GM23338 (cell line): ENCODE measurements at regions not wholly inside any gene's neighbourhood (a gene's known extent, or its start where the extent isn't known, plus 50 kb on each side); places are given as distances from the start of the nearest gene placed in this dataset.

Experiments
- ATAC-seq: fragments of 200-7000 bp; cut with Tn5 transposase; 3 replicates; pipeline ENCODE4 v1.9.1; 2020
- DNase-seq: peaks from one replicate; pipeline ENCODE4 v3.0.0-alpha.2; 2015; ENCODE audit warnings: low spot score
- H2AFZ ChIP-seq: fragments of 200-600 bp; sonication (generic); 2 replicates; pipeline ENCODE4 v1.8.0; 2016; ENCODE audit warnings: antibody characterized with exemption, mild to moderate bottlenecking, moderate library complexity
- H3F3A ChIP-seq: fragments of 200-600 bp; sonication (generic); replicated peaks from 2 replicates; pipeline ENCODE4 v1.8.0; 2017; ENCODE audit warnings: antibody characterized with exemption, mixed run types, low read depth
- H3K27ac ChIP-seq: fragments of 200-600 bp; sonication (generic); 2 replicates; pipeline ENCODE4 v1.6.1; 2016; ENCODE audit warnings: low read depth
- H3K27me3 ChIP-seq: fragments of 200-600 bp; sonication (generic); 2 replicates; pipeline ENCODE4 v1.8.0; 2016; ENCODE audit warnings: mild to moderate bottlenecking, mixed run types, moderate library complexity; ENCODE audit not compliant: insufficient read depth
- H3K36me3 ChIP-seq: fragments of 200-600 bp; sonication (generic); 2 replicates; pipeline ENCODE4 v1.8.0; 2016; ENCODE audit warnings: mild to moderate bottlenecking; ENCODE audit not compliant: insufficient read depth
- H3K4me1 ChIP-seq: fragments of 200-600 bp; sonication (generic); 2 replicates; pipeline ENCODE4 v1.8.0; 2016; ENCODE audit warnings: mild to moderate bottlenecking, moderate library complexity; ENCODE audit not compliant: insufficient read depth
- H3K4me2 ChIP-seq: fragments of 200-600 bp; sonication (generic); 2 replicates; pipeline ENCODE4 v1.7.1; 2017; ENCODE audit warnings: mixed run types
- H3K4me3 ChIP-seq: fragments of 200-600 bp; sonication (generic); 2 replicates; pipeline ENCODE4 v1.6.1; 2016; ENCODE audit warnings: mixed run types
- H3K79me2 ChIP-seq: fragments of 200-600 bp; sonication (generic); replicated peaks from 2 replicates; pipeline ENCODE4 v1.8.0; 2017; ENCODE audit warnings: mild to moderate bottlenecking; ENCODE audit not compliant: insufficient read depth
- H3K9me2 ChIP-seq: fragments of 200-600 bp; sonication (generic); 2 replicates; pipeline ENCODE4 v1.8.0; 2017; ENCODE audit not compliant: insufficient read depth
- H4K20me1 ChIP-seq: fragments of 200-600 bp; sonication (generic); replicated peaks from 2 replicates; pipeline ENCODE4 v1.8.0; 2017; ENCODE audit warnings: mild to moderate bottlenecking; ENCODE audit not compliant: insufficient read depth
- H3K27ac Mint-ChIP-seq: 2 replicates; pipeline ENCODE4 v1.8.0; 2020; ENCODE audit warnings: inconsistent platforms, mild to moderate bottlenecking, moderate library complexity, mixed read lengths
- H3K27me3 Mint-ChIP-seq: 3 replicates; pipeline ENCODE4 v1.8.0; 2022; ENCODE audit warnings: low read depth, mild to moderate bottlenecking, moderate library complexity, mixed read lengths, inconsistent platforms; ENCODE audit not compliant: insufficient read depth, poor library complexity
- H3K36me3 Mint-ChIP-seq: 3 replicates; pipeline ENCODE4 v1.8.0; 2021; ENCODE audit warnings: low read depth, mild to moderate bottlenecking, inconsistent platforms, moderate library complexity, mixed read lengths
- H3K4me1 Mint-ChIP-seq: 3 replicates; pipeline ENCODE4 v1.8.0; 2020; ENCODE audit warnings: mild to moderate bottlenecking, inconsistent platforms, mixed read lengths
- H3K4me3 Mint-ChIP-seq: 3 replicates; pipeline ENCODE4 v1.8.0; 2021; ENCODE audit warnings: moderate library complexity, mild to moderate bottlenecking, inconsistent platforms, mixed read lengths
- H3K9me3 Mint-ChIP-seq: 3 replicates; pipeline ENCODE4 v1.8.0; 2020; ENCODE audit warnings: moderate library complexity, mild to moderate bottlenecking, inconsistent platforms, mixed read lengths
- EZH2 ChIP-seq: fragments of 200-600 bp; sonication (generic); IDR thresholded peaks from one replicate; pipeline ENCODE4 v1.8.0; 2017; ENCODE audit warnings: antibody characterized with exemption, mild to moderate bottlenecking, low read depth; ENCODE audit not compliant: unreplicated experiment
- JUNB ChIP-seq: IDR thresholded peaks from one replicate; pipeline ENCODE4 v1.6.1; 2016; ENCODE audit warnings: antibody characterized with exemption; ENCODE audit not compliant: unreplicated experiment
- POLR2AphosphoS5 ChIP-seq: IDR thresholded peaks from 2 replicates; pipeline ENCODE4 v1.6.1; 2016; ENCODE audit warnings: antibody characterized with exemption, low read depth
- STAT1 ChIP-seq: IDR thresholded peaks from one replicate; pipeline ENCODE4 v1.6.1; 2016; ENCODE audit warnings: antibody characterized with exemption; ENCODE audit not compliant: unreplicated experiment
- ZNF331 ChIP-seq: fragments of 250-450 bp; sonication (Bioruptor Pico); IDR thresholded peaks from 2 replicates; pipeline ENCODE4 v1.5.0; 2020; ENCODE audit warnings: low read depth, mild to moderate bottlenecking, moderate library complexity
- TF ChIP-seq, protein P1 (sequence below): IDR thresholded peaks from one replicate; pipeline ENCODE4 v1.6.1; 2018; ENCODE audit warnings: antibody characterized with exemption; ENCODE audit not compliant: unreplicated experiment
- TF ChIP-seq, protein P2 (sequence below): IDR thresholded peaks from 2 replicates; pipeline ENCODE4 v1.6.1; 2016; ENCODE audit warnings: antibody characterized with exemption
- TF ChIP-seq, protein P3 (sequence below), 2 experiments: fragments of 200-600 bp in 1 of 2; sonication (generic) in 1 of 2; conservative IDR thresholded peaks; 2 replicates each; pipeline versions ENCODE4 v1.5.1 to v1.6.1; 2016 to 2017; ENCODE audit warnings: antibody characterized with exemption in 2 of 2, low read depth in 2 of 2, mild to moderate bottlenecking in 2 of 2, moderate library complexity in 1 of 2

DNA sequence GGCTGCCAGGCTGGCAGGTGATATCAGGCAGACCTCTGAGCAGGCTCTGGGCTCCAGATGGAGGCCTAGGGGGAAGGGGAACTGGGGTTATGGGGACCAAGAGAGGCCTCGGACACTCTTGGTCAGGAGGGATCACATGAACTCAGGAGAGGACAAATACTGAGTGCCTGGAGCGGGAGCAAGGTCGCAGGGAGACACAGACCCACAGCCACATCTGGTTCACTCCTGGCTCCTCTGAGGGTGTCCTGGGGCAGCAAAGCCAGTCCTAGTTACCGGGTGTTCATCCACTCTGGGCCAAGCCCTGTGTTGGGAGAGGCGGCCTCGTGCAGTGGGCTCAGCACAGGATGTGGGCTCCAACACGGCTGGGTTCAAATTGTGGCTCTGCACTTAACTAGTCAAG, 239.0 kb downstream of the PTPRU start:
- H3K27ac ChIP-seq, result no peak overlapping the region
- H4K20me1 ChIP-seq, result no peaks in the 10 kb centered on the region
- H3F3A ChIP-seq, result no peaks in the 10 kb centered on the region
- DNase-seq, result no peak
- no peak for ATAC-seq
- H3K27me3 ChIP-seq, result 0 out of 2 replicates have a peak, but pooled peaks cover 4% of the 10 kb centered on the region
- H3K4me1 ChIP-seq, result peaks cover 15% of the 10 kb centered on the region
- no peak for TF ChIP-seq POLR2AphosphoS5
- no peak for TF ChIP-seq ZNF331
- no peak for TF ChIP-seq JUNB
- TF ChIP-seq STAT1, result no peak
- TF ChIP-seq, protein P1, sequence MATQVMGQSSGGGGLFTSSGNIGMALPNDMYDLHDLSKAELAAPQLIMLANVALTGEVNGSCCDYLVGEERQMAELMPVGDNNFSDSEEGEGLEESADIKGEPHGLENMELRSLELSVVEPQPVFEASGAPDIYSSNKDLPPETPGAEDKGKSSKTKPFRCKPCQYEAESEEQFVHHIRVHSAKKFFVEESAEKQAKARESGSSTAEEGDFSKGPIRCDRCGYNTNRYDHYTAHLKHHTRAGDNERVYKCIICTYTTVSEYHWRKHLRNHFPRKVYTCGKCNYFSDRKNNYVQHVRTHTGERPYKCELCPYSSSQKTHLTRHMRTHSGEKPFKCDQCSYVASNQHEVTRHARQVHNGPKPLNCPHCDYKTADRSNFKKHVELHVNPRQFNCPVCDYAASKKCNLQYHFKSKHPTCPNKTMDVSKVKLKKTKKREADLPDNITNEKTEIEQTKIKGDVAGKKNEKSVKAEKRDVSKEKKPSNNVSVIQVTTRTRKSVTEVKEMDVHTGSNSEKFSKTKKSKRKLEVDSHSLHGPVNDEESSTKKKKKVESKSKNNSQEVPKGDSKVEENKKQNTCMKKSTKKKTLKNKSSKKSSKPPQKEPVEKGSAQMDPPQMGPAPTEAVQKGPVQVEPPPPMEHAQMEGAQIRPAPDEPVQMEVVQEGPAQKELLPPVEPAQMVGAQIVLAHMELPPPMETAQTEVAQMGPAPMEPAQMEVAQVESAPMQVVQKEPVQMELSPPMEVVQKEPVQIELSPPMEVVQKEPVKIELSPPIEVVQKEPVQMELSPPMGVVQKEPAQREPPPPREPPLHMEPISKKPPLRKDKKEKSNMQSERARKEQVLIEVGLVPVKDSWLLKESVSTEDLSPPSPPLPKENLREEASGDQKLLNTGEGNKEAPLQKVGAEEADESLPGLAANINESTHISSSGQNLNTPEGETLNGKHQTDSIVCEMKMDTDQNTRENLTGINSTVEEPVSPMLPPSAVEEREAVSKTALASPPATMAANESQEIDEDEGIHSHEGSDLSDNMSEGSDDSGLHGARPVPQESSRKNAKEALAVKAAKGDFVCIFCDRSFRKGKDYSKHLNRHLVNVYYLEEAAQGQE, result no peak
- H3K27me3 Mint-ChIP-seq, result peaks cover 7% of the 10 kb centered on the region
- no peak overlapping the region for H3K4me3 Mint-ChIP-seq
- no peaks in the 10 kb centered on the region for H3K9me2 ChIP-seq
- no peaks in the 10 kb centered on the region for H3K36me3 ChIP-seq
- H3K9me3 Mint-ChIP-seq, result no peaks in the 10 kb centered on the region
- H3K4me2 ChIP-seq, result no peak overlapping the region
- H3K79me2 ChIP-seq, result no peaks in the 10 kb centered on the region
- no peak overlapping the region for H3K4me3 ChIP-seq
- H3K27ac Mint-ChIP-seq, result no peak overlapping the region
- H2AFZ ChIP-seq, result no peak overlapping the region
- H3K36me3 Mint-ChIP-seq, result no peaks in the 10 kb centered on the region
- H3K4me1 Mint-ChIP-seq, result peaks cover 29% of the 10 kb centered on the region

DNA sequence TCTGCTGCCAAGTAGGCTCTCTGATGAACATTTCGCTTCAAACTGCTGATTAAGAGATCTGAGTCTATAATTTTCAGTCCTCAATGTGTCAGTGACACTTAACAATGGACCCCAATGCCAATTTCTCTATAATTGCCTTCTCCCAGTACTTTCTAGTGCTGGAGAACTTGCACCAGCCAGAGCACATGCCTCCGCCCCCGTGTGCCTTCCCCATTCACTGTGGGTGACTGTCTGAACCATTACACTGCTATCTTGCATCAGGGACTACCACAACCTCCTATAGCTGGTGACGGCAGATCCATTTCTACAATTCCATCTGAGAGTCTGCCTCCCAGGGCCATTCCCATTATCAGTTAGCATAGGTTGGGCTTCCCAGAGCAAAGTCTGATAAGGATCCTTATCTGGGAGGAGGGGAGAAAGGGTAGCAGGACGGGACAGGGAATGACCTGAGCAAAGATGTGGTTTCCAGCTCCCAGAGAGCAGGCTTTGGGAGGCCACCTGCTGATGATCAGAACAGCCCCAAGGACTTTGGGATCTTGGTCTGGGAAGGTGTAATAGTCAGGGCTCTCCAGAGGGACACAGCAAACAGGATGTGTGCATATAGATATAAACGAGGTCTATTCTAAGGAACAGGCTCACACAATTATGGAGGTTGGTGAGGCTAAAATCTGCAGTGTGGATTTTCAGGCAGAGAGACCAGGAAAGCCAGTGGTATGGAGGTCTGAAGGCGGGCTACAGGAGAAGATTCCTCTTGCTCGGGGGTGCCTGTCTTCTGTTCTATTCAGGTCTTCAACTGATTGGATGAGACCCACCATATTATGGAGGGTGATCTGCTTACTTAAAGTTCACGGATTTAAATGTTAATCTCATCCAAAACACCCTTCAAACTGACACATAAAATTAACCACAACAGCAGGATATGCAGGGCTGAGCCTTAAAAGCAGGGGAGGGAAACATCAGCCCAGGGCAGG, 238.2 kb downstream of the PTPRU start:
- Mint-ChIP-seq H3K4me3 (no peak overlapping the region), H3K9me3 (no peaks in the 10 kb centered on the region), H3K4me1 (peaks cover 29% of the 10 kb centered on the region), H3K27me3 (peaks cover 9% of the 10 kb centered on the region), H3K27ac (no peak overlapping the region), H3K36me3 (no peaks in the 10 kb centered on the region)
- Histone ChIP-seq H3K36me3 (no peaks in the 10 kb centered on the region), H3K27me3 (0 out of 2 replicates have a peak, but pooled peaks cover 4% of the 10 kb centered on the region), H4K20me1 (no peaks in the 10 kb centered on the region), H3K9me2 (no peaks in the 10 kb centered on the region), H3K27ac (no peak overlapping the region), H3F3A (no peaks in the 10 kb centered on the region), H3K4me3 (no peak overlapping the region), H2AFZ (no peak overlapping the region), H3K4me2 (no peak overlapping the region), H3K79me2 (no peaks in the 10 kb centered on the region), H3K4me1 (peaks cover 15% of the 10 kb centered on the region)
- TF ChIP-seq POLR2AphosphoS5 (no peak), ZNF331 (no peak), JUNB (no peak), EZH2 (no peak)
- TF ChIP-seq, protein P2, sequence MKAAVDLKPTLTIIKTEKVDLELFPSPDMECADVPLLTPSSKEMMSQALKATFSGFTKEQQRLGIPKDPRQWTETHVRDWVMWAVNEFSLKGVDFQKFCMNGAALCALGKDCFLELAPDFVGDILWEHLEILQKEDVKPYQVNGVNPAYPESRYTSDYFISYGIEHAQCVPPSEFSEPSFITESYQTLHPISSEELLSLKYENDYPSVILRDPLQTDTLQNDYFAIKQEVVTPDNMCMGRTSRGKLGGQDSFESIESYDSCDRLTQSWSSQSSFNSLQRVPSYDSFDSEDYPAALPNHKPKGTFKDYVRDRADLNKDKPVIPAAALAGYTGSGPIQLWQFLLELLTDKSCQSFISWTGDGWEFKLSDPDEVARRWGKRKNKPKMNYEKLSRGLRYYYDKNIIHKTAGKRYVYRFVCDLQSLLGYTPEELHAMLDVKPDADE, result no peak
- TF ChIP-seq, protein P3, sequence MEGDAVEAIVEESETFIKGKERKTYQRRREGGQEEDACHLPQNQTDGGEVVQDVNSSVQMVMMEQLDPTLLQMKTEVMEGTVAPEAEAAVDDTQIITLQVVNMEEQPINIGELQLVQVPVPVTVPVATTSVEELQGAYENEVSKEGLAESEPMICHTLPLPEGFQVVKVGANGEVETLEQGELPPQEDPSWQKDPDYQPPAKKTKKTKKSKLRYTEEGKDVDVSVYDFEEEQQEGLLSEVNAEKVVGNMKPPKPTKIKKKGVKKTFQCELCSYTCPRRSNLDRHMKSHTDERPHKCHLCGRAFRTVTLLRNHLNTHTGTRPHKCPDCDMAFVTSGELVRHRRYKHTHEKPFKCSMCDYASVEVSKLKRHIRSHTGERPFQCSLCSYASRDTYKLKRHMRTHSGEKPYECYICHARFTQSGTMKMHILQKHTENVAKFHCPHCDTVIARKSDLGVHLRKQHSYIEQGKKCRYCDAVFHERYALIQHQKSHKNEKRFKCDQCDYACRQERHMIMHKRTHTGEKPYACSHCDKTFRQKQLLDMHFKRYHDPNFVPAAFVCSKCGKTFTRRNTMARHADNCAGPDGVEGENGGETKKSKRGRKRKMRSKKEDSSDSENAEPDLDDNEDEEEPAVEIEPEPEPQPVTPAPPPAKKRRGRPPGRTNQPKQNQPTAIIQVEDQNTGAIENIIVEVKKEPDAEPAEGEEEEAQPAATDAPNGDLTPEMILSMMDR (conservative IDR thresholded peaks at IDR 0.05; ENCODE audit: low read depth in 2 of 2), result no peak
- no peak for ATAC-seq
- DNase-seq, result no peak
